ENCODE measurements at regions not wholly inside any gene's neighbourhood (a gene's known extent, or its start where the extent isn't known, plus 50 kb on each side); places are given as distances from the start of the nearest gene placed in this dataset.

- H3K9me3 ChIP-seq (ENCODE audit: insufficient read depth, low read length) = no peaks in the 10 kb centered on the region
- no peak for DNase-seq (ENCODE audit: low read depth, low spot score)
- no peak overlapping the region for H3K4me3 ChIP-seq (ENCODE audit: insufficient read length, low read depth)
- H3K4me1 ChIP-seq (ENCODE audit: insufficient read depth, insufficient read length) = no peaks in the 10 kb centered on the region
- no peaks in the 10 kb centered on the region for H3K27me3 ChIP-seq (ENCODE audit: insufficient read depth, insufficient read length)
- TF ChIP-seq YY1 (IDR thresholded peaks at IDR 0.05; ENCODE audit: insufficient read depth, insufficient read length) (no peak), ZNF274 (IDR thresholded peaks at IDR 0.05; ENCODE audit: low read depth, low read length) (no peak), SUZ12 (IDR thresholded peaks at IDR 0.05; ENCODE audit: extremely low read depth, insufficient read depth, insufficient read length) (no peak)
- no peak overlapping the region for H3K9ac ChIP-seq (ENCODE audit: insufficient read length, low read depth)
- no peaks in the 10 kb centered on the region for H3K36me3 ChIP-seq (ENCODE audit: insufficient read depth, insufficient read length, low read length)
Observed at GRCh38 chr1:221892301-221892830, 150.5 kb upstream of the DUSP10 start.

- peaks cover 3% of the 10 kb centered on the region for H3K4me1 ChIP-seq (ENCODE audit: insufficient read depth, insufficient read length)
- no peak overlapping the region for H3K9ac ChIP-seq (ENCODE audit: insufficient read length, low read depth)
- no peaks in the 10 kb centered on the region for H3K36me3 ChIP-seq (ENCODE audit: insufficient read depth, insufficient read length, low read length)
- H3K27me3 ChIP-seq (ENCODE audit: insufficient read depth, insufficient read length) = no peaks in the 10 kb centered on the region
- no peak for DNase-seq (ENCODE audit: low read depth, low spot score)
- no peak for TF ChIP-seq YY1 (IDR thresholded peaks at IDR 0.05; ENCODE audit: insufficient read depth, insufficient read length)
- no peak for TF ChIP-seq ZNF274 (IDR thresholded peaks at IDR 0.05; ENCODE audit: low read depth, low read length)
- no peak for TF ChIP-seq SUZ12 (IDR thresholded peaks at IDR 0.05; ENCODE audit: extremely low read depth, insufficient read depth, insufficient read length)
- no peaks in the 10 kb centered on the region for H3K9me3 ChIP-seq (ENCODE audit: insufficient read depth, low read length)
- H3K4me3 ChIP-seq (ENCODE audit: insufficient read length, low read depth) = no peak overlapping the region
Observed at GRCh38 chr1:221891708-221892107, 149.8 kb upstream of the DUSP10 start.

- Histone ChIP-seq H3K4me1 (ENCODE audit: insufficient read depth, insufficient read length) (peaks cover 3% of the 10 kb centered on the region), H3K36me3 (ENCODE audit: insufficient read depth, insufficient read length, low read length) (no peaks in the 10 kb centered on the region), H3K4me3 (ENCODE audit: insufficient read length, low read depth) (no peak overlapping the region), H3K27me3 (ENCODE audit: insufficient read depth, insufficient read length) (no peaks in the 10 kb centered on the region), H3K9ac (ENCODE audit: insufficient read length, low read depth) (no peak overlapping the region), H3K9me3 (ENCODE audit: insufficient read depth, low read length) (no peaks in the 10 kb centered on the region)
- no peak for DNase-seq (ENCODE audit: low read depth, low spot score)
- TF ChIP-seq ZNF274 (IDR thresholded peaks at IDR 0.05; ENCODE audit: low read depth, low read length) = no peak
Observed at GRCh38 chr1:221888801-221889200, 146.9 kb upstream of the DUSP10 start.

GRCh38 chr1:221888218-221888617 is 146.3 kb upstream of the DUSP10 start:
- Histone ChIP-seq H3K36me3 (ENCODE audit: insufficient read depth, insufficient read length, low read length) (no peaks in the 10 kb centered on the region), H3K4me3 (ENCODE audit: insufficient read length, low read depth) (no peak overlapping the region), H3K9me3 (ENCODE audit: insufficient read depth, low read length) (no peaks in the 10 kb centered on the region), H3K27me3 (ENCODE audit: insufficient read depth, insufficient read length) (no peaks in the 10 kb centered on the region), H3K4me1 (ENCODE audit: insufficient read depth, insufficient read length) (peaks cover 3% of the 10 kb centered on the region), H3K9ac (ENCODE audit: insufficient read length, low read depth) (no peak overlapping the region)
- no peak for DNase-seq (ENCODE audit: low read depth, low spot score)
- TF ChIP-seq SUZ12 (IDR thresholded peaks at IDR 0.05; ENCODE audit: extremely low read depth, insufficient read depth, insufficient read length) = no peak
- no peak for TF ChIP-seq YY1 (IDR thresholded peaks at IDR 0.05; ENCODE audit: insufficient read depth, insufficient read length)
- TF ChIP-seq ZNF274 (IDR thresholded peaks at IDR 0.05; ENCODE audit: low read depth, low read length) = no peak

DNA sequence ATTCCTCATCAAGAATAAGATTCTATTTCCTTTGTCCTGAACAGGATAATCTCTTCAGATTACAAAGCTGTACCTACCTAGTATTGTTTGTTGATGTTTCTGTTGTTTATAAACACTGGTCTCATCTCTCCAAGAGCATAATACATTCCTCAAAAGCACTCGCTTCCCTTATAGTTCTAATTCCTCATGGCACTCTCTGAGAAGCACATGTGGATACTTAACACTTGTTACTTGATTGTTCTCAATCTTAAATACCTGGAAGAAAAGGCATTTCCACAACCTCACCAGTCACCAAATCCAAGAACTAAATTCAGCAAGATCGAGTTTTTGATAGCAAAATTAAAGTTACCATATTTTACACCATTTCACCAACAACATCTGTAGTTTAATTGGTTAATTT is 145.9 kb upstream of the DUSP10 start:
- Histone ChIP-seq H3K9me3 (ENCODE audit: insufficient read depth, low read length) (no peaks in the 10 kb centered on the region), H3K4me3 (ENCODE audit: insufficient read length, low read depth) (no peak overlapping the region), H3K27me3 (ENCODE audit: insufficient read depth, insufficient read length) (no peaks in the 10 kb centered on the region), H3K9ac (ENCODE audit: insufficient read length, low read depth) (no peak overlapping the region), H3K4me1 (ENCODE audit: insufficient read depth, insufficient read length) (peaks cover 3% of the 10 kb centered on the region), H3K36me3 (ENCODE audit: insufficient read depth, insufficient read length, low read length) (no peaks in the 10 kb centered on the region)
- TF ChIP-seq ZNF274 (IDR thresholded peaks at IDR 0.05; ENCODE audit: low read depth, low read length) (no peak), SUZ12 (IDR thresholded peaks at IDR 0.05; ENCODE audit: extremely low read depth, insufficient read depth, insufficient read length) (no peak), YY1 (IDR thresholded peaks at IDR 0.05; ENCODE audit: insufficient read depth, insufficient read length) (no peak)
- no peak for DNase-seq (ENCODE audit: low read depth, low spot score)

- Histone ChIP-seq H3K27me3 (ENCODE audit: insufficient read depth, insufficient read length) (no peaks in the 10 kb centered on the region), H3K36me3 (ENCODE audit: insufficient read depth, insufficient read length, low read length) (no peaks in the 10 kb centered on the region), H3K9ac (ENCODE audit: insufficient read length, low read depth) (no peak overlapping the region), H3K9me3 (ENCODE audit: insufficient read depth, low read length) (no peaks in the 10 kb centered on the region), H3K4me3 (ENCODE audit: insufficient read length, low read depth) (no peak overlapping the region), H3K4me1 (ENCODE audit: insufficient read depth, insufficient read length) (peaks cover 3% of the 10 kb centered on the region)
- DNase-seq (ENCODE audit: low read depth, low spot score) = no peak
- TF ChIP-seq YY1 (IDR thresholded peaks at IDR 0.05; ENCODE audit: insufficient read depth, insufficient read length) (no peak), SUZ12 (IDR thresholded peaks at IDR 0.05; ENCODE audit: extremely low read depth, insufficient read depth, insufficient read length) (no peak), ZNF274 (IDR thresholded peaks at IDR 0.05; ENCODE audit: low read depth, low read length) (no peak)
Observed at GRCh38 chr1:221887415-221887746, 145.5 kb upstream of the DUSP10 start.

DNA sequence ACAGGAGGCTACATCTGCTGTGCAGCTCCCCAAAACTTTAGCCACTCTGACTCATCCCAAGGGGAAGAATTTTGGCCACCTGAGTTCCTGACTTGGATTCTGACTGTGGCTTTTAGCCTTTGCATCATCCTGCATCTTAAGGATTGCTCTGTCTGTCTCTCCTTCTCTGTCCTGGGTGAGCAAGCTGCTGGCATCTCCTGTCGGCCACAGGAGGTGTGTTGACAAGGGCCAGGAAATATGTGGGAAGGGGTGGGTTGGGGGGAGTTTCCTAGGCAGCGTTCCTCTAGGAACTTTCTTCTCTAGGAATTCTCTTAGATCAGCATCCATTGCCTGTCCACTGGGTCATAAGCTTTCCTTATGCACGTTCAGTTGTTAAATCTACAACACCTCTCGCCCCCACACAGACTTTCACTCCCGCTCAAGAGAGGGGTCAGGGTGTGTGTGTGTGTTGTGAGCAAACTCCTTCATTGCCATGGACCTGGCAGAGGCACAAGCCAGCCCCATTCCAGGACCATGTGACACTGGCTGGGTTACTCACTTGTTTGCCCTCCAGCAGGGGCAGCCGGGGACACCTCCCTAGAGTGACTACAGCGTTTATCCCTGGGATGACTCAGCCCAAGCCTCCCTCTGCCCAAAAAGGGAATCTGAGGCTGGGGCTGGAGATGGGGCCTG is 145.0 kb upstream of the DUSP10 start:
- Histone ChIP-seq H3K4me3 (ENCODE audit: insufficient read length, low read depth) (no peak overlapping the region), H3K9ac (ENCODE audit: insufficient read length, low read depth) (no peak overlapping the region), H3K4me1 (ENCODE audit: insufficient read depth, insufficient read length) (peaks cover 3% of the 10 kb centered on the region), H3K9me3 (ENCODE audit: insufficient read depth, low read length) (no peaks in the 10 kb centered on the region), H3K36me3 (ENCODE audit: insufficient read depth, insufficient read length, low read length) (no peaks in the 10 kb centered on the region), H3K27me3 (ENCODE audit: insufficient read depth, insufficient read length) (no peaks in the 10 kb centered on the region)
- DNase-seq (ENCODE audit: low read depth, low spot score) = peak; percentile 22
- TF ChIP-seq YY1 (IDR thresholded peaks at IDR 0.05; ENCODE audit: insufficient read depth, insufficient read length) (no peak), ZNF274 (IDR thresholded peaks at IDR 0.05; ENCODE audit: low read depth, low read length) (no peak), SUZ12 (IDR thresholded peaks at IDR 0.05; ENCODE audit: extremely low read depth, insufficient read depth, insufficient read length) (no peak)

Data from NT2/D1 (cell line).